ENCODE measurements at regions not wholly inside any gene's neighbourhood (a gene's known extent, or its start where the extent isn't known, plus 50 kb on each side); places are given as distances from the start of the nearest gene placed in this dataset.

DNA sequence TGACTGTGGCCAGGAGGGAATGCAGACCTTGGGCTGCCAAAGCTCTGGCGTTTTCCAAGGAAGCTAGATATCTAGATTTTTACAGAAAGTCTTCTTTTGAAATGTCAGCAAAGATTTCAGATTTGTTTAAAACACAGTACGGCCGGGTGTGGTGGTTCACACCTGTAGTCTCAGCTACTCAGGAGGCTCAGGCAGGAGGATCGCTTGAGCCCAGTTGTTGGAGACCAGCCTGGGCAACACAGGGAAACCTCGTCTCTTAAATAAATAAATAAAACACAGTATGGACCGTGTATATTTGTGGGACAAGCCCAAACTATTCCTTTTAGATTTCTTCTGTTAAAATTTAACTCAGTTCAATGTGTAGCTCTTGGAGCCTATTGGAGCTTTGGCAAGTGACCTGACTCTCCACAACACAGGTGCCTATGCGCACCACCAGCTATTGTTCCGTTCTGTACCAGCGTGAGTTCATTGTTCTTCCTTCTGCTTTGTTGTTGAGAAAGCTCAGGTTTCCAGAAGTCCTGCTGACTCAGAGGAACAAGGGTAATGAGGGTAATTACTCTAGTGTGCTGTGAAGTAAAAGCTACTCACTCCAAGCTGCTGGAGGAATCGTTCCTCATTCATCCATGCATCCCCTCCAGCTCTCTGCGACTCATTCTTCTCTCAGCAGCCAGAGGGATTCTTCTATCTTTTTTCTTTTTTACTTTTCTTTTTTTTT is 73.1 kb upstream of the SLC6A6 start:
- H3K36me3 ChIP-seq, result no peaks in the 10 kb centered on the region
- H3K9me3 ChIP-seq, result no peaks in the 10 kb centered on the region
- H3K4me1 ChIP-seq, result no peaks in the 10 kb centered on the region
- intact Hi-C loops (cut with DNase I; ENCODE audit: low total_unique reads), result no loop called here
- H3K27me3 ChIP-seq, result no peaks in the 10 kb centered on the region
- H3K4me3 ChIP-seq, result no peak overlapping the region
- DNase-seq (ENCODE audit: low spot score in 2 of 2), result no peak
- TF ChIP-seq POLR2A (IDR thresholded peaks at IDR 0.05) (no peak), POLR2AphosphoS5 (IDR thresholded peaks at IDR 0.05) (no peak)
- TF ChIP-seq, protein P1, sequence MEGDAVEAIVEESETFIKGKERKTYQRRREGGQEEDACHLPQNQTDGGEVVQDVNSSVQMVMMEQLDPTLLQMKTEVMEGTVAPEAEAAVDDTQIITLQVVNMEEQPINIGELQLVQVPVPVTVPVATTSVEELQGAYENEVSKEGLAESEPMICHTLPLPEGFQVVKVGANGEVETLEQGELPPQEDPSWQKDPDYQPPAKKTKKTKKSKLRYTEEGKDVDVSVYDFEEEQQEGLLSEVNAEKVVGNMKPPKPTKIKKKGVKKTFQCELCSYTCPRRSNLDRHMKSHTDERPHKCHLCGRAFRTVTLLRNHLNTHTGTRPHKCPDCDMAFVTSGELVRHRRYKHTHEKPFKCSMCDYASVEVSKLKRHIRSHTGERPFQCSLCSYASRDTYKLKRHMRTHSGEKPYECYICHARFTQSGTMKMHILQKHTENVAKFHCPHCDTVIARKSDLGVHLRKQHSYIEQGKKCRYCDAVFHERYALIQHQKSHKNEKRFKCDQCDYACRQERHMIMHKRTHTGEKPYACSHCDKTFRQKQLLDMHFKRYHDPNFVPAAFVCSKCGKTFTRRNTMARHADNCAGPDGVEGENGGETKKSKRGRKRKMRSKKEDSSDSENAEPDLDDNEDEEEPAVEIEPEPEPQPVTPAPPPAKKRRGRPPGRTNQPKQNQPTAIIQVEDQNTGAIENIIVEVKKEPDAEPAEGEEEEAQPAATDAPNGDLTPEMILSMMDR (IDR thresholded peaks at IDR 0.05), result no peak
- no peak overlapping the region for H3K27ac ChIP-seq

GRCh38 chr3:14329842-14330241 is 72.6 kb upstream of the SLC6A6 start:
- H3K4me3 ChIP-seq, result no peak overlapping the region
- H3K36me3 ChIP-seq, result no peaks in the 10 kb centered on the region
- no peaks in the 10 kb centered on the region for H3K27me3 ChIP-seq
- intact Hi-C loops (cut with DNase I; ENCODE audit: low total_unique reads), result no loop called here
- no peak overlapping the region for H3K27ac ChIP-seq
- no peaks in the 10 kb centered on the region for H3K4me1 ChIP-seq
- no peaks in the 10 kb centered on the region for H3K9me3 ChIP-seq
- TF ChIP-seq POLR2AphosphoS5 (IDR thresholded peaks at IDR 0.05) (no peak), POLR2A (IDR thresholded peaks at IDR 0.05) (no peak)
- TF ChIP-seq, protein P1 (IDR thresholded peaks at IDR 0.05), result no peak
- no peak for DNase-seq (ENCODE audit: low spot score in 2 of 2)

DNA sequence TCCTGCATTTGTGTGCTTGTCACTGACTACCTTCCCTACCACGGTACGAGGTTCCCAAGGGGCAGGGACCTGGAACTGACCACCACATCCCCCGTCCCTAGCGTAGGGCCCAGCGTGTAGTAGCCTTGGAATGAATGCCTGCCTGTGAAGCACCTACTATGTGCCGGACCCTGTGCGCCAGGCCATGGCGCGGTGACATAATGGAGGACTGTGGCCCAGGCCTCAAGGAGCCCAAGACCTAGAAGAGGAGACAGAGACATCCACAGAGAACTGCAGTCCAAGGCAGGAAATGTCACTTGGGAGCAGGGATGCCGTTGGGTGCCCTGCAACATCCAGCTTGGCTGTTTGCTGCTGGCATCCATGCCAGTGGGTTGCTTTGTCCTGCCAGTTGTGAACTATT is 71.9 kb upstream of the SLC6A6 start:
- H3K9me3 ChIP-seq, result no peaks in the 10 kb centered on the region
- DNase-seq (ENCODE audit: low spot score in 2 of 2), result no peak
- H3K4me1 ChIP-seq, result no peaks in the 10 kb centered on the region
- H3K27ac ChIP-seq, result no peak overlapping the region
- no peaks in the 10 kb centered on the region for H3K27me3 ChIP-seq
- TF ChIP-seq POLR2AphosphoS5 (IDR thresholded peaks at IDR 0.05), result no peak
- TF ChIP-seq, protein P1 (IDR thresholded peaks at IDR 0.05), result no peak
- no peak for TF ChIP-seq POLR2A (IDR thresholded peaks at IDR 0.05)
- H3K4me3 ChIP-seq, result no peak overlapping the region
- intact Hi-C loops (cut with DNase I; ENCODE audit: low total_unique reads), result no loop called here
- H3K36me3 ChIP-seq, result no peaks in the 10 kb centered on the region

- Histone ChIP-seq H3K27me3 (no peaks in the 10 kb centered on the region), H3K36me3 (no peaks in the 10 kb centered on the region), H3K27ac (no peak overlapping the region), H3K4me1 (peaks cover 0 to 3% of the 10 kb centered on the region in 2 donors), H3K9me3 (no peaks in the 10 kb centered on the region), H3K4me3 (no peak overlapping the region)
- intact Hi-C loops (cut with DNase I; ENCODE audit: low total_unique reads), result no loop called here
- TF ChIP-seq POLR2AphosphoS5 (IDR thresholded peaks at IDR 0.05) (no peak), POLR2A (IDR thresholded peaks at IDR 0.05) (no peak)
- TF ChIP-seq, protein P1 (IDR thresholded peaks at IDR 0.05), result no peak
- DNase-seq (ENCODE audit: low spot score in 2 of 2), result no peak
These were observed 71.2 kb upstream of the SLC6A6 start for GRCh38 chr3:14331251-14331650.

GRCh38 chr3:14332392-14332791 is 70.0 kb upstream of the SLC6A6 start:
- Histone ChIP-seq H3K27ac (no peak overlapping the region), H3K36me3 (no peaks in the 10 kb centered on the region), H3K9me3 (no peaks in the 10 kb centered on the region), H3K4me1 (peaks cover 0 to 11% of the 10 kb centered on the region in 2 donors), H3K27me3 (no peaks in the 10 kb centered on the region), H3K4me3 (no peak overlapping the region)
- no peak for DNase-seq (ENCODE audit: low spot score in 2 of 2)
- intact Hi-C loops (cut with DNase I; ENCODE audit: low total_unique reads), result no loop called here
- TF ChIP-seq, protein P1 (IDR thresholded peaks at IDR 0.05), result no peak
- TF ChIP-seq POLR2AphosphoS5 (IDR thresholded peaks at IDR 0.05), result no peak
- TF ChIP-seq POLR2A (IDR thresholded peaks at IDR 0.05), result no peak

Measured in breast epithelium (tissue), 4 donors.